ENCODE measurements at regions not wholly inside any gene's neighbourhood (a gene's known extent, or its start where the extent isn't known, plus 50 kb on each side); places are given as distances from the start of the nearest gene placed in this dataset.

DNA sequence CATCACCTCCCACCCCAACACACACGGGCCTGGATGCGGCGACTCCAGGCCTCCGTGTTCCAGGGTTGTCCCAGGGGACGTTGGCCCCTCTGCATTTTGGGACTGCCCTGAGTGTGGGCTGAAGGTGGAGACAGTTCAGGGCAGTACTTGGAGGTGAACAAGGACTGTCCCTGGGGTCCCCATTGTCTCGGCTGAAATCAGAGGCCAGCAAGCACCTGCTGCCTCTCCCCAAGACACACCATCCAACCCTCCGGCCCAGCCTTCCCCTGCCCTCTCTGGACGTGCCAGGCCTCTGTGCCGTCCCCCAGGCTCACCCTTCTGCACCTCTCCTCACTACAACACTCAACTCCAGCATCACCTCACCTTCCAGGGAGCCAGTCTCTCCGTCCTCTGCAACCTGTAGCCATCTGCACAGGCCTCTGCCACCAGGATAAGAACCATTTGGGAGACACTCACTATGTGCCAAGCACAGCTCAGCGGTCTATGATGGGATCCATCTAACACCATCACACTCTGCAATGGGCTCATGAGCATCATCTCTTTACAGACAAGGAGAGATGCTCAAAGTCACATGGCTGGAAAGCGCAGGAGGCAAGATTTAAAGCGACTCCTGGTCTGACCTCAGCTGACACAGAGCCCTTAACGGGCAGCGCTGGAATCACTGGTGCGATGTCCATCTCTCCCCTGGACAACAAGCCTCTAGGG is 104.5 kb upstream of the SEC14L1 start:
- TF ChIP-seq, protein P1, sequence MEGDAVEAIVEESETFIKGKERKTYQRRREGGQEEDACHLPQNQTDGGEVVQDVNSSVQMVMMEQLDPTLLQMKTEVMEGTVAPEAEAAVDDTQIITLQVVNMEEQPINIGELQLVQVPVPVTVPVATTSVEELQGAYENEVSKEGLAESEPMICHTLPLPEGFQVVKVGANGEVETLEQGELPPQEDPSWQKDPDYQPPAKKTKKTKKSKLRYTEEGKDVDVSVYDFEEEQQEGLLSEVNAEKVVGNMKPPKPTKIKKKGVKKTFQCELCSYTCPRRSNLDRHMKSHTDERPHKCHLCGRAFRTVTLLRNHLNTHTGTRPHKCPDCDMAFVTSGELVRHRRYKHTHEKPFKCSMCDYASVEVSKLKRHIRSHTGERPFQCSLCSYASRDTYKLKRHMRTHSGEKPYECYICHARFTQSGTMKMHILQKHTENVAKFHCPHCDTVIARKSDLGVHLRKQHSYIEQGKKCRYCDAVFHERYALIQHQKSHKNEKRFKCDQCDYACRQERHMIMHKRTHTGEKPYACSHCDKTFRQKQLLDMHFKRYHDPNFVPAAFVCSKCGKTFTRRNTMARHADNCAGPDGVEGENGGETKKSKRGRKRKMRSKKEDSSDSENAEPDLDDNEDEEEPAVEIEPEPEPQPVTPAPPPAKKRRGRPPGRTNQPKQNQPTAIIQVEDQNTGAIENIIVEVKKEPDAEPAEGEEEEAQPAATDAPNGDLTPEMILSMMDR (IDR thresholded peaks at IDR 0.05; ENCODE audit: low read depth, low read length, missing control alignments): no peak
- no peak for DNase-seq (ENCODE audit: extremely low read depth, low read depth)
- H3K4me3 ChIP-seq (replicated peaks; ENCODE audit: low read depth, low read length): no peak overlapping the region

DNA sequence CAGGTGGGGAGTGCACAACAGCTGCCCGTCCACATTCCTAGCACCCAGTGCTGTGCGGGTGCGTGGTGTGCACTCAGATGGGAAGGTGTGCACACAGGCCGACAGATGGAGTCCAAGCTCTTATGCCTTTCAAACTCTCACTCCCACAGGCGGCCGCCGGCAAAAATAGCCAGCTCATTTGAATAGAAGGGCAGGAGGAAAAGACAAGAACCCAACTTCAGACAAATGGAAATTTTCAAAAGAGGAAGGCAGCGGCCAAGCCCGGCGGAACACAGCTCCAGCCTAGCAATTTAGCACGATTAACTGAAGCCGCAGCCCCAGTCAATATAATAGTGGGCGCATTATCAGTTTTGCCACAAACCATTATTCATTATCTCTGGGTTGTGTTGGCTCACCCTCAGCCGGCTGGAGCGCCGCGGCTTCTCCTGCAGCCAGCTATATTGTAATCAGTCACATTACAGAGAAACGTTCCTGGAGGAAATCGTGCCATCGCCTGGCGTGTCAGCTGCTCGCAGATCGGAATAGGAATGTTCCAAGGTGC is 103.9 kb upstream of the SEC14L1 start:
- TF ChIP-seq, protein P1 (IDR thresholded peaks at IDR 0.05; ENCODE audit: low read depth, low read length, missing control alignments): no peak
- DNase-seq (ENCODE audit: extremely low read depth, low read depth): no peak
- H3K4me3 ChIP-seq (replicated peaks; ENCODE audit: low read depth, low read length): no peak overlapping the region

DNA sequence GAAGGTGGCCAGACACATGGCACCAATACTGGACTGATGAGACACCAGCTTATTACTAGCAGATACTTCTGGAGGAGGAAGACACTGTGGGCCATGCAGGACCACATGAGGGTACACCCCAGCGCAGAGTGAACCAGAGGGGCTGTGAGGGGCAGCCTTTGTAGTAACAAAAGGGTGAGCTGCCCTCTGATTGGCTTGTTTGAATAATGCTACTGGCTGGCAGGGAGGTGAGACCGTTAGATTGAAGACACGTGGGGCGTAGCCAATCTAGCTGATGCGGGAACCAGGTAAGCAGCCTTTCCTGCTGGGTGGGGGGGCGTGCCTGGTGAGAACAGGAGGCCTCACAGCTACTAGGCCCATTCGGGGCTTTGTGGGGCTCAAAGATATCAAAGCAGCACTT is 102.8 kb upstream of the SEC14L1 start:
- no peak for DNase-seq (ENCODE audit: extremely low read depth, low read depth)
- TF ChIP-seq, protein P1 (IDR thresholded peaks at IDR 0.05; ENCODE audit: low read depth, low read length, missing control alignments): no peak
- H3K4me3 ChIP-seq (replicated peaks; ENCODE audit: low read depth, low read length): no peak overlapping the region

DNA sequence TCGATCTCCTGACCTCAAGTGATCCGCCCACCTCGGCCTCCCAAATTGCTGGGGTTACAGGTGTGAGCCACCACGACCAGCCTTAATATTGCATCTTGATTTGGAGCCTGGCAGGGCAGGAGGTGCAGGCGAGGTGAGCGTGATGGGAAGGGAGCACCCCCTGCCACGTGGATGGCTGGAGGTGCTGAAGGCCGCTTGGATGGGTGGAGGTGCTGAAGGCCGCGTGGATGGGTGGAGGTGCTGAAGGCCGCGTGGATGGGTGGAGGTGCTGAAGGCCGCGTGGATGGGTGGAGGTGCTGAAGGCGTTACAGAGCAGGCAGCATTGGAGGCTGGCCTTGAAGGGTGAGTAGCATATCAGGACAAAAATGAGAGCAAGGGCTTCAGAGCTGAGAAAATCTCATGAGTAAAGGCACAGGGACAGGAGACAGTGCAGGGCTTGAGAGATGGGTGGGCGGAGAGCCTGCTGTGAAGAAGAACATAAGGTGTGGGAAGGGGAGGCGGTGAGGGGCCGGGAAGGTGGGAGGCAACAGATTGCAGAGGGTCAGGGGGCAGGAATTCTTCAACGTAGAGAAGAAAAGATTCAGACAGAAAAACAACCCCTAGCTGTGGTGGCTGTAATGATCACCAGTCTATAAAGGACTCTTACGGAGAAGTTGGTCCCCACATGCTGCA is 101.7 kb upstream of the SEC14L1 start:
- no peak overlapping the region for H3K4me3 ChIP-seq (replicated peaks; ENCODE audit: low read depth, low read length)
- TF ChIP-seq, protein P1 (IDR thresholded peaks at IDR 0.05; ENCODE audit: low read depth, low read length, missing control alignments): no peak
- DNase-seq (ENCODE audit: extremely low read depth, low read depth): no peak

DNA sequence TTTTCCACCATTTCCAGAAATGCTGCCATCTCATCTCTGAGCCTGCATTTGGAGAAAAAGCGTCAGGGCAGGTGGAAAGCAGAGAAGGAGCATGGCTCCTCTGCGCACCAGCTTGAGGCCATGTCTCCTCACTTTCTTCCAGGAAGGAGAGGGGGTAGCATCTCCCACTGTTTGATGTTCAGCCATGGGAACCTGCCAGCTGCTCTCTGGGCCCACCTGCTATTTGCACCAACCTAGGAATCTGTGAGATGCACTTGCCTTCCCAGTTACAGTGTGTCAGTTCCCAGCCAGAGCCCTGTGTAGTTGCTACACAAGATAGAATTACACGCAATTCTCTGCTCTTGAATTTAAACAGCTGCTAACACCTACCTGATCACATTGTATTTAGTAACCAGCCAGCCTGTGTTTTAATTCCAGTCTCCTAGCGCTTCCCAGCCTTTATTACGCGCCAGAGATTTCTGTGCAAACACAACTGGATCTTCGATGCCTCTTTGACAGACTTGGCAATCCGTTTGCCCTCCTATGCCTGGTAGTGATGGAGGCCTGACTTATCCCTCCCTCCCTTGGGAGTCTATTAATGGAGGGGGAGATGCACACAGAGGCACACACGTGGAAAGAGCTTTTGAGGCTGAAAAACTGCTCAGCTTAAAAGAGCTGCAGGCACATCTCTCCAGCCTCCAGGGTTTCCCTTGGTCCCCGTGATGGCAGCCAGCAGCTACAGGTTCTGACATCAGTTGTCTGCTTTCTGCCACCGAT is 98.1 kb upstream of the SEC14L1 start:
- no peak overlapping the region for H3K4me3 ChIP-seq (replicated peaks; ENCODE audit: low read depth, low read length)
- TF ChIP-seq, protein P1 (IDR thresholded peaks at IDR 0.05; ENCODE audit: low read depth, low read length, missing control alignments): no peak
- no peak for DNase-seq (ENCODE audit: extremely low read depth, low read depth)

DNA sequence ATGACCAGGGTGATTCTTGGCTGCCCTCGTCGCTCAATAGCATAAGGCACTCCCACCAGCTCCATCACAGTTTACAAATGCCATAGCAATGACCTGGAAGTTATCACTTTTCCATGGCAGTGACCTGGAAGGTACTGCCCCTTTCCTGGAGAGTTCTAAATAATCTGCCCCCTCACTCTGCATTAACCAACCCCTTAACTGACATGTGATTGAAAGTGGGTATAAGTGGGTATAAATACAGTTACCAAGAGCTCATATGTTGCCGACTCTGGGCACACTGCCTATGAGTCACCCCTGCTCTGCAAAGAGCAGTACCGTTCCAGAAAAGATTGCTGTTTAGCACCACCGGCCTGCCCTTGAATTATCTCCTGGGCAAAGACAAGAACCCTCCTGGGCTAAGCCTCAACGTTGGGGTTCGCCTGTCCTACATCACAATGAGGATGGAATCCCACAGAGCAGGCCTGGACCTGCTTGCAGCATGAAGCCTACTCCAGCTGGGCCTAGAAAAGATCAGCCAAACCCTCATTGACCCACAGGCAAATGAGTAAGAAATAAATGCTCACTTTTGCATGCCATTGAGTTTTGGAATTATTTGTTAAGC is 95.2 kb upstream of the SEC14L1 start:
- H3K4me3 ChIP-seq (replicated peaks; ENCODE audit: low read depth, low read length): no peak overlapping the region
- TF ChIP-seq, protein P1 (IDR thresholded peaks at IDR 0.05; ENCODE audit: low read depth, low read length, missing control alignments): no peak
- no peak for DNase-seq (ENCODE audit: extremely low read depth, low read depth)

Measured in HFF-Myc (cell line).